ENCODE measurements at regions not wholly inside any gene's neighbourhood (a gene's known extent, or its start where the extent isn't known, plus 50 kb on each side); places are given as distances from the start of the nearest gene placed in this dataset.
"Not testable (repeated sequence)": the region's sequence is repeated elsewhere in the genome, so short reads cannot be mapped to it uniquely, and the experiment has no call there.

- DNase-seq, result peak in 1 of 2 experiments; percentile 11
These were observed 675.8 kb upstream of the SLIT2 start for GRCh38 chr4:19575924-19576323.

- DNase-seq, result no peak
These were observed 685.7 kb upstream of the SLIT2 start for GRCh38 chr4:19566041-19566440.

GRCh38 chr4:19562456-19562855 lies 689.2 kb upstream of the SLIT2 start:
- no peak for DNase-seq

GRCh38 chr4:19557161-19557560 lies 694.5 kb upstream of the SLIT2 start:
- DNase-seq, result no peak

- not testable (repeated sequence) for DNase-seq
These were observed 695.4 kb upstream of the SLIT2 start for GRCh38 chr4:19556276-19556675.

- DNase-seq, result no peak
These were observed 704.2 kb upstream of the SLIT2 start for GRCh38 chr4:19547463-19547862.

GRCh38 chr4:19544446-19545125 lies 707.1 kb upstream of the SLIT2 start:
- no peak for DNase-seq

- no peak for DNase-seq
These were observed 710.7 kb upstream of the SLIT2 start for GRCh38 chr4:19540859-19541540.

- DNase-seq, result no peak
These were observed 712.5 kb upstream of the SLIT2 start for GRCh38 chr4:19539201-19539600.

- no peak for DNase-seq
These were observed 717.5 kb upstream of the SLIT2 start for GRCh38 chr4:19534159-19534558.

GRCh38 chr4:19531906-19532848 lies 719.5 kb upstream of the SLIT2 start:
- no peak for DNase-seq

- no peak for DNase-seq
These were observed 727.7 kb upstream of the SLIT2 start for GRCh38 chr4:19523964-19524363.

GRCh38 chr4:19522966-19523365 lies 728.7 kb upstream of the SLIT2 start:
- DNase-seq, result no peak

GRCh38 chr4:19520939-19521520 lies 730.7 kb upstream of the SLIT2 start:
- no peak for DNase-seq

GRCh38 chr4:19514276-19515070 lies 737.2 kb upstream of the SLIT2 start:
- no peak for DNase-seq

- DNase-seq, result no peak
These were observed 739.6 kb upstream of the SLIT2 start for GRCh38 chr4:19512086-19512485.

- no peak for DNase-seq
These were observed 740.7 kb upstream of the SLIT2 start for GRCh38 chr4:19510993-19511392.

- DNase-seq, result no peak
These were observed 743.3 kb upstream of the SLIT2 start for GRCh38 chr4:19508442-19508841.

- no peak for DNase-seq
These were observed 754.0 kb upstream of the SLIT2 start for GRCh38 chr4:19497705-19498104.

GRCh38 chr4:19496756-19497155 lies 754.9 kb upstream of the SLIT2 start:
- DNase-seq, result no peak

- DNase-seq, result no peak
These were observed 756.7 kb upstream of the SLIT2 start for GRCh38 chr4:19494961-19495360.

GRCh38 chr4:19492606-19493005 lies 759.1 kb upstream of the SLIT2 start:
- no peak for DNase-seq
